GM18508 (cell line): ENCODE measurements at regions not wholly inside any gene's neighbourhood (a gene's known extent, or its start where the extent isn't known, plus 50 kb on each side); places are given as distances from the start of the nearest gene placed in this dataset.
"Not testable (repeated sequence)": the region's sequence is repeated elsewhere in the genome, so short reads cannot be mapped to it uniquely, and the experiment has no call there.

Experiments used
- ATAC-seq: cut with Tn5 transposase; IDR thresholded peaks from one replicate; pipeline ENCODE4 v1.9.1; 2021; ENCODE audit warnings: moderate number of reproducible peaks; ENCODE audit not compliant: insufficient read depth, unreplicated experiment

DNA sequence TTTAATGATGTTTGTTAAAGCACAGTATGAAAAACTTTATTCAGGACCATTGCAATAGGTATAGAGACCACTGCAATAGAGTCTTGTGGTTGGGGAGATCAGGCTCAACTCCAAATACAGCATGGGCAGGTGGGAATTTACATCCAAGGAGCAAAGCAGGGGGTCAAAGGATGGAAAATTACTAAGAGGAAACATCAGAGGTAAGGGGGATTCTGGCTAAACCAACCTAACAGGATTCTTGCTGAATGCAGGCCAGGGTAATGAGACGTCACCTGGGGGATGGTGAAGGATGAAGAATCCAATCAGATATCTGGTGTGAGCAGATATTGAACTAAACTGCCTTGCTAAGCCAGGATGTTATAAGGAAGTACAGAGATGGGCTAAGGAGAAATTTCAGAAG is 126.6 kb upstream of the MIR17HG start:
- ATAC-seq = no peak

- no peak for ATAC-seq
Measured at GRCh38 chr13:91228108-91228507, 119.4 kb upstream of the MIR17HG start.

DNA sequence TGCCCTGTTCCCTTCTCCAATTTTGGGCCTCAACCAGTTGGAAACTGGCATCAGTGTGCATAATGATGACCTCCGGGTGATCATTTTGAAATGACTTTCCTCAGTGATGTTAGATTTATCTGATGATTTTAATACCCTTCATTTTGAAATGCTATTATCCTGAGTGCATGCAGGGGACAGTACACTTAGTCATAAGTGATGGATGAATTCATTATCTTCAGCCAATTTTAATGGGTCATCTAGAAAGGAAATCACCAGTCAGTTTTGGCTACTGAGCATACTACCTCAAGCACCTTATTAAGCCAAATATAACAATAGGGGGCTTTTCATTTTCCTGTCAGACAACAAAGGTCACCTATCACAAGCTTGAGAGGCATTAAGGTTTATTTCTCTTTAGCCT is 118.5 kb upstream of the MIR17HG start:
- ATAC-seq = no peak

DNA sequence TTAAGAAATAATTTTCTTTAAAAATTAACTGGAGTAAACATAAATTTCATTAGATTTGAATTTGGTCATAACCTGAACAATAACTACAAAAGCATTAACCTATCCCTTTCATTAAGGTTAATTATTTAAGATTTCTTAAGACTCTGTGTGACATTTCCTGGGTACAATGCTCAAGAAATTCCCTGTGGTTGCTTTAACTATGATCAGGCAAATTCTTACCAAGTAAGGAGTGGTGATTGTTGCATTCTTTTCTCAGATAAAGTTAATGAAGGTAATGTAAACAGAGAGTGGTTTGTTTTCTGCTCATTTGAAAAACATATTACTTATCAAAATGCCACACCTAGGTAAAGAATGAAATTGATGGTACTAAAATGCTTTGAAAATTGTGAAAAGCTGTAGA is 114.8 kb upstream of the MIR17HG start:
- no peak for ATAC-seq

GRCh38 chr13:91233291-91233690 is 114.2 kb upstream of the MIR17HG start:
- ATAC-seq = no peak

DNA sequence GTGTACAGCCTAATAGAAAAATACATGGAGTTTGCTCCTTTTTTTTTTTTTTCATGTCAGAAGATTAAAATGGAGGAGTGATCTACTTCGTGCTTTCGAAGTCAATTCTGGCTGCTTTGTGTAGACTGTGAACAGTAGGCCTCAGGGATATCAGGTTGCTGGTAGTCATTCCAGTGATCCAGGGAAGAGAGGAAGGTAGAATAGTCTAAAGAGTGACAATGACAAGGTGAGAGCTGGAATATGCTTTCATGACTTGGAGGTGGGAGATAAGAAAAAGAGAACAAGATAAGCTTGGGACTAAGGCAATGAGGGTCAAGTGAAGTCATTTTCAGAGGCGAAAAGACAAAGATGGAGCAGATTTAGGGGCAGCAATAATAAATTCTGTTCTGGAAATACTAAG is 111.3 kb upstream of the MIR17HG start:
- no peak for ATAC-seq

- ATAC-seq = no peak
Measured at GRCh38 chr13:91236921-91237320, 110.6 kb upstream of the MIR17HG start.

GRCh38 chr13:91238036-91238435 is 109.5 kb upstream of the MIR17HG start:
- no peak for ATAC-seq

DNA sequence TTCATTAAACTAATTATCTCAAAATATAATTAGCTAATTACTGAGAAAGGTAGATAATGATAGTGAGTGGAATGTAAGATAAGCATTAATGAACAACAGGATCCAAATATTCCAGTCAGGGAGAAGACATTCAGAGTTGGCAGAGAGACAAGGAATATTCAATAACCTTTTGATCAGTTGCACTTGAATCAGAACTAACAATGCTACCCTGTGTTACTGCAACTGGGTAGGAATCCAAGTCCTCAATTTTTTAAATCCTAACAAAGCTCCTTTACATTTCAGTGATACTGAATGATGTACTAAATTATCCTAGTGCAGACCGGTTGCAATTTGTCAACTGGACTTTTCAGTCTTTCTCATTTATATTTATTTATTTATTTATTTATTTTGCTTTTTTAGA is 107.1 kb upstream of the MIR17HG start:
- no peak for ATAC-seq

GRCh38 chr13:91241221-91241933 is 106.1 kb upstream of the MIR17HG start:
- no peak for ATAC-seq

DNA sequence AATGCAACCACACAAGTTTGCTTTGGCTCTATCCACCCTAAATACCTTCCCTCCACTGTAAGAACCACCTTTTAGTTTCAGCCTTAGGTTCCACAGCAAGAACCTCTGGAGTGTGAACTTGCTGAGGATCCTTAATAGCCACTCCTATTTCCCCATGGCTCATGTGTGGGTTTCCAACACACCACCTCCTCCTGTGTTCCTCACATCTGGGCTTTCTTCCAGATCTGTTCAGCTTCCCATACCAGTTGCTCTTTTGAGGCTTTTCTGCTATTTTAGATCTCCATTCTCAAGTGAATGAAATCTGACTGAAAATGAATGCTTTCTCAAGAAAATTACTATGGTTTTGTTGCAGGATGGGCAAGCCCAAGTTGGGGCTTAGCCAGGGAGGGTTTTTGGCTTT is 104.8 kb upstream of the MIR17HG start:
- ATAC-seq = no peak

- ATAC-seq = no peak
Measured at GRCh38 chr13:91245288-91245687, 102.2 kb upstream of the MIR17HG start.

- no peak for ATAC-seq
Measured at GRCh38 chr13:91247768-91248167, 99.7 kb upstream of the MIR17HG start.

GRCh38 chr13:91248249-91248648 is 99.2 kb upstream of the MIR17HG start:
- ATAC-seq = no peak

- no peak for ATAC-seq
Measured at GRCh38 chr13:91249370-91249769, 98.1 kb upstream of the MIR17HG start.

DNA sequence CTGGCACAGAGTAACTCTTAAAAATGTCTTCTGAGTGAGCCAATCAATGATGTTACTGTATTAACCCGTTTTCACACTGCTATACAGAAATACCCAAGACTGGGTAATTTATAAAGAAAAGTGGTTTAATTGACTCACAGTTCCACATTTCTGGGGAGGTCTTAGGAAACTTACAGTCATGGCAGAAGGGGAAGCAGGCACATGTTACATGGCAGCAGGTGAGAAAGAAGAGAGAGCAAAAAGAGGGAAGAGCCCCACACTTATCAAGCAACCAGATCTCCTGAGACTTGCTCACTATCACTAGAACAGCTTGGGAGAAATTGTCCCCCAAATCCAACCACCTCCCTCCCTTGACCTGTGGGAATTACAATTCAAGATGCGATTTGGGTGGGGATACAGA is 97.6 kb upstream of the MIR17HG start:
- ATAC-seq = no peak

- ATAC-seq = not testable (repeated sequence)
Measured at GRCh38 chr13:91251573-91251972, 95.9 kb upstream of the MIR17HG start.

- no peak for ATAC-seq
Measured at GRCh38 chr13:91264484-91264883, 83.0 kb upstream of the MIR17HG start.

DNA sequence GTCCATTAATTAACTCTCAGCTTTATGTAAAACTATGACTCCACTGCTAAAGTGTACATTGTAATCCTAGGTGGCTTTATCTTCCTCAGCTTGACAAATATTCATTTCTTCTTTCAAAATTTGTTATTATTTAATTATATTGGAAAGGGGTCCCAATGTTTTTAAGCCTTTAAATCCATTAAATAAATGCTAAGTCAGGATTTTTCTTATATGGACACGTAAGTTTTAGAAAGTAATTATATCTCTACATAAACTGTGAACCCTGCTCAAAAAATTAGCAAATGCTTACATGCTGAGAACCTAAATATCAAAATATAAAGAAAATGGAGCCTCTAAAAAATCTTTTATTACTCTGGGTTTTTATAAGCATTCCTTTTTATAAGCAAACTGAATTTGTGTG is 78.2 kb upstream of the MIR17HG start:
- ATAC-seq = no peak

DNA sequence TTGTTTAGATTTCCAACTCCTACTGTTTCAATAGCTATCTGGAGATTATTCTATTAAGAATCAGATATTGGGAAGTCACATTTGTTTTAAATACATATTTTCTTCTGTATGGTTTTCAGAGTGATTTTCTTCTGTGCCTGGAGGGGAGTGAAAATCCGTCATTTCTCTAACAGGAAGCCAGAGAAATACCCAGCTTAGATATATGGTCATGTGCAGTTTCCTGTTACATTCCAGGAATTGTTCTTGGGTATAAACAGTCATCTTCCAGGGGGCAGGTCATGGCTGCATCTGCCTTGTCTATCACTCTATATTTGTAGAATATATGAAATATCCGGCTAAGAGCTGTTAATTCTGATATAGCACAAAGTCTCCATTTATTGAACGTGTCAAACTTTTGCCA is 77.5 kb upstream of the MIR17HG start:
- ATAC-seq = no peak

DNA sequence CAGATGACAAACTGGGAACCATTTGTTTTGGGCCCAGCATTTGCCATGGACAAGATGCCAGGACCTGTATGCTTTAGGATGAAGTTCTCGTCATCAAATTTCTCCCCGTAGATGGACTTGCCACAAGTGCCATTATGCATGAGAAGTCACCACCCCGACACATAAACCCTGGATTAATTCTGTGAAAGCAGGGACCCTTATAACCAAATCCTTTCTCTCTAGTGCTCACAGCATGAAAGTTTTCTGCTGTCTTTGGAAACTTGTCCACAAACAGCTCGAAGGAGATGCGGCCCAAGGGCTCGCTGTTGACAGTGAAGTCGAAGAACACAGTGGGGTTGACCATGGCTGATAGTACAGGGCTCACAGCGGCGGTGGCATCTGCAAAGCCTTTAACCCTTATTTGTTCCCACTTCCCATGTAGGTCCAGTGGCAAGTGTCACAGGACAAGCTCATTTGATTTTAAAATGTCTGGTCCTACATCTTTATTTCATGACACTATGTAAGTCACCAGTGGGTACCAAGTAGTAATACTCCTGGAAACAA is 75.2 kb upstream of the MIR17HG start:
- no peak for ATAC-seq

DNA sequence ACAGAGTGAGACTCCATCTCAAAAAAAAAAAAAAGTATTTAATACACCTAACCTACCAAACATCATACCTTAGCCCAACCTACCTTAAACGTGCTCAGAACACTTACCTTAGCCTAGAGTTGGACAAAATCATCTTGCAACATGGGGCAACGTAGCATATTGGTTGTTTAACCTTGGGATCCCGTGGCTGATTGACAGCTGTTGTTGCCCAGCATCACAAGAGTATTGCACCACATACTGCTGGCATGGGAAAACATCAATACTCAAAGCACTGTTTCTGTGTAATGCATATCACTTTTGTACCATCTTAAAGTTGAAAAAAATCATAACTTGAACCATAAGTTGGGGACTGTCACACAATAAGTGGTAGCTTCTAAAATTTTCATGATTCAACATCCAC is 73.8 kb upstream of the MIR17HG start:
- ATAC-seq = no peak
